Pancreas (tissue), 10 donors: ENCODE measurements at regions not wholly inside any gene's neighbourhood (a gene's known extent, or its start where the extent isn't known, plus 50 kb on each side); places are given as distances from the start of the nearest gene placed in this dataset.

Source experiments
- ATAC-seq, 4 donors: fragments of 200-7000 bp; cut with Tn5 transposase; one replicate each; pipeline versions ENCODE4 v1.8.0 to v1.9.1; 2020; ENCODE audit warnings: mild to moderate bottlenecking in 4 of 4, moderate library complexity in 4 of 4
- DNase-seq, 6 donors: peaks; one replicate each; pipeline ENCODE4 v3.0.0-alpha.2; 2020
- FAIRE-seq: peaks from 2 replicates; lab custom pipeline; 2012; peaks lifted over from hg19 to GRCh38; lab: Jason Lieb, UNC
- H3K27ac ChIP-seq, 4 donors: fragments of 200-600 bp; sonication (generic); 1 replicate in 3 of 4; 2 replicates in 1 of 4; pipeline versions ENCODE4 v1.5.0 to v1.8.0; 2020
- H3K27me3 ChIP-seq, 4 donors: fragments of 200-600 bp; one replicate each; pipeline ENCODE4 v1.8.0; 2021
- H3K36me3 ChIP-seq, 3 donors: fragments of 200-600 bp; sonication (generic) in 1 of 3; one replicate each; pipeline versions ENCODE4 v1.5.0 to v1.8.0; 2020 to 2021
- H3K4me1 ChIP-seq, 3 donors: fragments of 200-600 bp; one replicate each; pipeline ENCODE4 v1.8.0; 2021
- H3K4me3 ChIP-seq, 4 donors: fragments of 200-600 bp; sonication (generic) in 2 of 4; one replicate each; pipeline versions ENCODE4 v1.5.0 to v1.8.0; 2020 to 2021
- H3K9me3 ChIP-seq, 4 donors: fragments of 200-600 bp; one replicate each; pipeline ENCODE4 v1.8.0; 2021
- WGBS, 2 donors: extraction: QIAGEN DNeasy Blood & Tissue Kit; methylation state at CpG; one replicate each; pipeline ENCODE4 v1.1.7; 2013; 5-methylcytosine and 5-hydroxymethylcytosine counted together
- intact Hi-C, 3 donors: fragments of 100-400 bp; cut with DNase I; formaldehyde crosslinking; loops; one replicate each; pipeline versions ENCODE4 v1.11.1 to v1.14.2; 2022
- TF ChIP-seq, protein P1 (sequence below), 4 donors: fragments of 200-600 bp; sonication (generic) in 3 of 4; IDR thresholded peaks; one replicate each; pipeline versions ENCODE4 v1.5.0 to v1.8.0; 2021; ENCODE audit warnings: antibody characterized with exemption in 4 of 4
- donor health status: healthy with polysubstance abuse.
- donor health status: DM: no; HTN: no; CAD: no; lungs with moderate emphysema.
- donor health status: DM: no; HTN: no; CAD: no.
- donor health status: control.
- donor health status: control.
- donor health status: Bipolar disorder and iron deficiency.
- donor health status: DM: yes; HTN: yes; CAD: no.
- donor health status: DM: no; HTN: no; CAD: no.
- donor health status: DM: no; HTN: no; CAD: no.
- donor health status: DM: yes; HTN: yes; CAD: no.

DNA sequence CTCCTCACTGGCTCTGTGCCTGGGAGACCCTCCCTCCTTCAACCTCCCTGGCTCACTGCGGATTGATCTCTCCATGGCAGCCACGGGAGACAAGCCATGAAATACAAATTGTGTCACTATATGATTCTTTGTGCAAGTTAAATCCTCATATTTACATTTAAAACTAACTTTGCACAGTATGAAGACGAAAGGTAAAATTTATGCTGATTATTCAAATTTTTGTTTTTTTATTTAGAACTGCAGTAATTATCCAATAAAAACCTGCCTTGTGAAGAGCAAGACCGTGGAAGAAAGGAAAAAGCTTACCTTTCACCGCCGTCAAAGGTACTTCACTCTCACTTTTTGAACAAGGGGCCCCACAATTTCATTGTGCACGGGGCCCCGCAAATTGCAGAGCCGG lies 436.9 kb downstream of the EIPR1 start:
- ATAC-seq (no peak), FAIRE-seq (no peak), DNase-seq (no peak)
- Histone ChIP-seq H3K4me1 (no peaks in the 10 kb centered on the region), H3K36me3 (no peaks in the 10 kb centered on the region), H3K27me3 (no peaks in the 10 kb centered on the region), H3K4me3 (no peak overlapping the region), H3K9me3 (peaks cover 0 to 1% (median 0%) of the 10 kb centered on the region in 4 donors), H3K27ac (no peak overlapping the region)
- intact Hi-C loops: no loop called here
- TF ChIP-seq, protein P1, sequence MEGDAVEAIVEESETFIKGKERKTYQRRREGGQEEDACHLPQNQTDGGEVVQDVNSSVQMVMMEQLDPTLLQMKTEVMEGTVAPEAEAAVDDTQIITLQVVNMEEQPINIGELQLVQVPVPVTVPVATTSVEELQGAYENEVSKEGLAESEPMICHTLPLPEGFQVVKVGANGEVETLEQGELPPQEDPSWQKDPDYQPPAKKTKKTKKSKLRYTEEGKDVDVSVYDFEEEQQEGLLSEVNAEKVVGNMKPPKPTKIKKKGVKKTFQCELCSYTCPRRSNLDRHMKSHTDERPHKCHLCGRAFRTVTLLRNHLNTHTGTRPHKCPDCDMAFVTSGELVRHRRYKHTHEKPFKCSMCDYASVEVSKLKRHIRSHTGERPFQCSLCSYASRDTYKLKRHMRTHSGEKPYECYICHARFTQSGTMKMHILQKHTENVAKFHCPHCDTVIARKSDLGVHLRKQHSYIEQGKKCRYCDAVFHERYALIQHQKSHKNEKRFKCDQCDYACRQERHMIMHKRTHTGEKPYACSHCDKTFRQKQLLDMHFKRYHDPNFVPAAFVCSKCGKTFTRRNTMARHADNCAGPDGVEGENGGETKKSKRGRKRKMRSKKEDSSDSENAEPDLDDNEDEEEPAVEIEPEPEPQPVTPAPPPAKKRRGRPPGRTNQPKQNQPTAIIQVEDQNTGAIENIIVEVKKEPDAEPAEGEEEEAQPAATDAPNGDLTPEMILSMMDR (IDR thresholded peaks at IDR 0.05): no peak
- WGBS, 2 donors: 72 to 75% methylated on average over 9 of the region's 9 CpGs

DNA sequence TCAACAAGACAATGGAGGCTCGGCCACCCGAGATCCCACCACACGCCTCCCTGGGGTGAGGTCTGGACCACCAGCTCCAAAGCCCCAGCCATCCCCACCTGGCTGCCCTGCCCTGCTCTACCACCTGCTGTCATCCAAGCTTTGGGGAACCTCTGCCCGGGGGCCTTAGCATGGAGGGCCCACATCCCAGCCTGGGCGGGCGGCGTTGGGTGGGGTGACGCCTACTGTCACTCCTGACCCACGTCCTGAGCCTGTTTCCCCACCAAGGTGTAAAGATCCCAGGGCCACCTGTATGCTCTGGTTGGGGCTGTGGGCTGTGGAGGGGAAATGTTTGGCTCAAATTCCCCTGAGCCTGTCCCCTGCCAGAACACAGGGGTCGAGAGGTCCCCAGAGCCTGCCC lies 437.6 kb downstream of the EIPR1 start:
- no peaks in the 10 kb centered on the region for H3K9me3 ChIP-seq
- FAIRE-seq (no peak), ATAC-seq (no peak), DNase-seq (no peak)
- H3K4me3 ChIP-seq: no peak overlapping the region
- WGBS, 2 donors: 80 to 86% methylated on average over 10 of the region's 10 CpGs
- no peaks in the 10 kb centered on the region for H3K4me1 ChIP-seq
- H3K27me3 ChIP-seq: no peaks in the 10 kb centered on the region
- H3K36me3 ChIP-seq: no peaks in the 10 kb centered on the region
- no peak overlapping the region for H3K27ac ChIP-seq
- intact Hi-C loops: no loop called here
- TF ChIP-seq, protein P1 (IDR thresholded peaks at IDR 0.05): no peak

DNA sequence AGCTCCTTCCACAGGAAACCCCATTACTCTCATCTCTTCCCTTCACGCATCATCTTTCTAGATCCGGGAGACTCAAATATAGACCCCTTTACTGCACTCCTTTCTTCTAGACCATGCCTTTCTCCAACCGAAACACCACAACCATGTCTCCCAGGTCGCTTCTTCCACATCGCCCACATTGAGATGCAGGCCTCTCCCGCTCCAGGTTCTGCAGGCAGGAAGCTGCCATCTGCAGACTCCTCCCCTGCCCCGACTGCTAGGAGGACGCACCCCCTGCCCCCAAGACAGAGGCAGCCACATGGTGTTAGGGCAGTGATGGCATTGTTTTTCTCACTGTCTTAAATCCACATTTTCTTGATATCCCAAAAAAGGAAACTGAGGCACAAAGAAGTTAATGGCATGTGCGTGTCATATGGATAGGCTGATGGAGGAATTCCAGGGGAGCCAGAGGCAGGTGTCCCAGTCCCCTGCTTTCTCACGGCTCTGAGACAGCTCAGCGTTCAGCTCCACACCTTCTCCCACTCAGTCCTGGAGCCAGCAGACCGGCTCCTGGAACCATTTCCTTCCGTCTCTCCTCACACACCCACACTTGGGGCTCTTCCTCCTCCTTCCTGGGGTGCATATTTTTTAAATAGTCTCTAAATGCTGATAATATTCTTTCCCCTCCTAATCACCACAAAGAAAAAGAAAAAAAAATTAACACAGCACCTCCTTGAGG lies 438.4 kb downstream of the EIPR1 start:
- no peak for DNase-seq
- FAIRE-seq: no peak
- H3K4me3 ChIP-seq: no peak overlapping the region
- 76 to 82% methylated on average over 12 to 13 of the region's 13 CpGs for WGBS, 2 donors
- no peak overlapping the region for H3K27ac ChIP-seq
- no peaks in the 10 kb centered on the region for H3K36me3 ChIP-seq
- intact Hi-C loops: no loop called here
- no peaks in the 10 kb centered on the region for H3K9me3 ChIP-seq
- no peaks in the 10 kb centered on the region for H3K4me1 ChIP-seq
- TF ChIP-seq, protein P1 (IDR thresholded peaks at IDR 0.05): no peak
- H3K27me3 ChIP-seq: no peaks in the 10 kb centered on the region
- no peak for ATAC-seq

GRCh38 chr2:2938481-2938880 lies 439.1 kb downstream of the EIPR1 start:
- no peaks in the 10 kb centered on the region for H3K36me3 ChIP-seq
- WGBS, 2 donors: 75 to 77% methylated on average over 14 of the region's 14 CpGs
- FAIRE-seq: no peak
- TF ChIP-seq, protein P1 (IDR thresholded peaks at IDR 0.05): no peak
- no peak for DNase-seq
- no peak for ATAC-seq
- intact Hi-C loops: no loop called here
- no peak overlapping the region for H3K4me3 ChIP-seq
- H3K27ac ChIP-seq: no peak overlapping the region
- H3K9me3 ChIP-seq: no peaks in the 10 kb centered on the region
- no peaks in the 10 kb centered on the region for H3K4me1 ChIP-seq
- H3K27me3 ChIP-seq: no peaks in the 10 kb centered on the region

- Histone ChIP-seq H3K4me3 (no peak overlapping the region), H3K27me3 (no peaks in the 10 kb centered on the region), H3K4me1 (no peaks in the 10 kb centered on the region), H3K9me3 (no peaks in the 10 kb centered on the region), H3K36me3 (no peaks in the 10 kb centered on the region), H3K27ac (no peak overlapping the region)
- WGBS, 2 donors: 83 to 84% methylated on average over 26 of the region's 26 CpGs
- intact Hi-C loops: no loop called here
- ATAC-seq: no peak
- no peak for FAIRE-seq
- no peak for DNase-seq
- TF ChIP-seq, protein P1 (IDR thresholded peaks at IDR 0.05): no peak
These were observed 442.0 kb downstream of the EIPR1 start for GRCh38 chr2:2935445-2936149.
